COLO829 (cell line): ENCODE measurements at regions not wholly inside any gene's neighbourhood (a gene's known extent, or its start where the extent isn't known, plus 50 kb on each side); places are given as distances from the start of the nearest gene placed in this dataset.

Experiments
- DNase-seq: peaks from one replicate; pipeline ENCODE4 v3.0.0; 2012; ENCODE audit warnings: low spot score

- no peak for DNase-seq
Observed at GRCh38 chr5:98065261-98065909, 708.1 kb upstream of the RGMB start.

DNA sequence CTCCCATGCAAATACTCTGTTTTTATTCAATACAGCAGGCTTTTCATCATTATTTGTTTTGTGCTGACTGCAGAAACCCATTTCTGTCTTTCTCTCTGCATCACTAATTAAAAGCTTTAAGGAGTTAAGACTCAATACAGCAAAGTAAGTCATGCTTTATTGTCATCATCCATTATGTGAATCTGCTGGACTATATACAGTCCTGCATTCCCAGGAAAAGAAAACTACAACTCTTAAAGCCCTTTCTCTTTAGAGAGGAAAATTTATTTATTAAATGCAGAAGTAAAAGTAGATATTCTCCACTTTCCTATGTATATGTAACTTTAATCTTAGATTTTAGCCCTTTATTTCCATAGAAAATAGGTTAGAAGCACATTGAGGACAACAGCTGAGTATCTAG, 706.6 kb upstream of the RGMB start:
- DNase-seq: no peak

- DNase-seq: peak; percentile 0
Observed at GRCh38 chr5:98069876-98070512, 703.5 kb upstream of the RGMB start.

GRCh38 chr5:98072921-98073320, 700.5 kb upstream of the RGMB start:
- DNase-seq: no peak

GRCh38 chr5:98076501-98076900, 697.0 kb upstream of the RGMB start:
- DNase-seq: no peak

DNA sequence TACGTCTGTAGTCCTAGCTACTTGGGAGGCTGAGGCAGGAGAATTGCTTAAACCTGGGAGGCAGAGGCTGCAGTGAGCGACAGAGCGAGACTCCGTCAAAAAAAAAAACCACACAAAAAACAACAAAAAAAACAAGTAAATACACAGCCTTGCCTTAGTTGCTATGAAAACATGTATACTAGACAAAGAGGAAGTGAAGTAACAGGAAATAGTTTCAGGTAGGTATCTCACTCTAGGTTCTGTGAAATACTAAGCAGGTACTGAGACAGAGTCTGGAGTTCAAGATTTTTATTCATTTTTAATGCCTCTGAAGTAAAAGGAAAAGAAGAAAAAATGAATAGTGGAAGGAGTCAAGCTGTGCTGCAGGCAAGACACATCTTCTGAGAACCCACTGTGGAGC, 687.9 kb upstream of the RGMB start:
- no peak for DNase-seq

- no peak for DNase-seq
Observed at GRCh38 chr5:98095072-98095471, 678.4 kb upstream of the RGMB start.

DNA sequence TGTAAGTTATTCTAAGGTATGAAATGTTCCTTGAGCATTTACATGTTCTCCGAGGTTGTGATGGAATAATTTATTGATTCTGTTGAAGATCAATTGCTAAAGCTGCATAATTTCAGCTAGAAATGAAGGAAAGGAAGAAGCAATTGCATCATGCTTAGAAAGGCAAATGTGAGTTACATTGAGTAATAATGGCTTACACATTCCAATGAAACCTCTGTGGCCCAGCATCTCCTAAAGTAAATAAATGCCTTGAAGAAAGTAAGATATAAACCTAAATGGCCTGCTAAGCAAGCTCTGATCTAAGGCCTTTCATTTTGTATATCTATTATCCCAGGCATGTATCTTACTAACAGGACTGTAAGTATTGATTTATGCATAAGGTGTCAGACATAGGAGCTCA, 677.3 kb upstream of the RGMB start:
- DNase-seq: no peak

DNA sequence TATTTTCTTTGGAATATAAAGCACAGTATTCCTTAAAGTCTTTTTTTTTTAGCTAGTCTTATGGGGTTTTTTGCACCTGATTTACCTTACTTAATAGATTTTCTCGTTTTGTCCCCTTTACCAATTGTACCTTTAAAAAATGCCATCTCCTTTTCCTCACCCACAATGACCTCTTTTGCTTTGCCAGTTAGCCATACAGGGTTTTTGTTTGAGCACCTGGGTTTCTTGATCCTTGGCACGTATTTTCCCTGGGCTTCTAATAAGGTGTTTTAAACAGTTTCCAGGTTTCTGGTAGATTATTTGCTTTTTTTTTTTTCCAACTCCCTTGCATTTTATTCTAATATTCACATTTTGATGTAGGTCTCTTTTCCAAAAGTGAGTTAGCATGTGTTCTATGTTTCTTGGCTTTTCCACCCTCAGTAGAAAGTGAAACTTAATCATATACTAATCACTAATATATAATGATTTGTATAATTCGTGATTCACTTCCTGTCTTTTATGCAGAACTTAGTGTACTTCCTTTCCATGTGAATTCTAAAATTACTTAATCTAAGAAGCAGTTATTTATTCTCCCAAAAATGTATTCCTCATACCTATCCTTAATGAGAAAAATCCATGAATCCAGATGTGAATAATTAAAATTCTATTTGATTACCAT, 673.9 kb upstream of the RGMB start:
- DNase-seq: no peak

- DNase-seq: no peak
Observed at GRCh38 chr5:98101131-98101530, 672.3 kb upstream of the RGMB start.

DNA sequence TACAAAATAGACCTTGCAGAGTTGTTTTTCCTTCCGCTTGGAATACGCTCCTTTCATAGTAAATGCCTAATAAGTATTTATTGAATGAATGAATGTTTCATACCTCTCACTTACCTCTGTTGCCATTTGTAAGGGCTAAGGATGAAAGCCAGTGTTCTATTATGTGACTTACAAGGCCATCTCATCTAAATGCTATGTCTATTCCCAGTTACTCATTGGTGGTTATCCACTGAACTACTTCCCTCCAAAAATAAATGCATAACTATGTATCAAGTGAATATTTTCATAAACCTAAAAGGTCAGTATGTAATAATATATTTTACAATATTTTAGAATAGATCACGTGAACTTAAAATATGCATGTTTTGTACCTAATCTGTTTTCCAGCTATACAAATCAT, 670.5 kb upstream of the RGMB start:
- DNase-seq: no peak

GRCh38 chr5:98103807-98104206, 669.7 kb upstream of the RGMB start:
- no peak for DNase-seq

GRCh38 chr5:98104454-98105188, 668.8 kb upstream of the RGMB start:
- no peak for DNase-seq

GRCh38 chr5:98105681-98106080, 667.8 kb upstream of the RGMB start:
- DNase-seq: no peak

DNA sequence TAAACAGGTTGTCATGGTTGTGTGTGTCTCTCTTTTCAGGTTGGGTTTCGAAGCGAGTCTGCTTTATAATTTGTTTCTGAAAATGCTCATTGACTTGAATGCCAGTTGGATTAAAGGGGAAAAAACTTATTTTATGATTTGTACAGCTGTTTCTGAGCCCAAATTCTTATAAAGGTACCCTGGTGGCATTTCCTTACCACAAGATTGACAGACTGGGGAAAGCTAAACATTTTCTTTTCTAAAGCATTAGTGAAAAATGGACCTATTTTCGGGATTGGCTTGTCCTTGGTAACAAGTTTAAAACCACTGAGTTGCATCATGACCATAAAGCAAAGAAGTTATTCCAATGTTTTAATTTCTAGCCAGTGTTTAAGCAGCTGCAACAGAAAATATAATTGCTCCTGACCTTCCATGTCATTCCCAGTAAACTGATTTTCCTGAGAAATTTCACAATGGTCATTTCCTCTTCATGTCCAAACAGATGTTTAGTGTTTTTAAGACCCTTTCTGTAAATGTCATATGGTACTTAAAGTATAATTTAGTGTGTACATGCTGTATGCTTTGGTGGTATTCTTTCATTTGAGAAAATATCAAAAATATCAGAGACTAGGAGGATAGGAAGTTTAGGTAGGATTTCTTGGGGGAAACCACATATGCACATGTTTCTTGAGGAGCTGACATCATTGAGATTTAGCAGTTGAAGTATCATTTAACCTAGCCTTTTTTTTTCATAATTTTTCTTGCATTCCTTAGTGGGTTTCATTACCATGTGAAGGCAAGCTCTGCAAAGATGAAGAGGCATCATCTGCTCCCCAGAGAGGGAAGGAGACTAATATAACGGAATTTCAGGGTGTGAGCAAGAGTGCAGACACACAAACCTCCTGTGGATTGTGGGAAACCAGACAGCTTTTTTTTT, 667.1 kb upstream of the RGMB start:
- no peak for DNase-seq

GRCh38 chr5:98108497-98108896, 665.0 kb upstream of the RGMB start:
- peak; percentile 44 for DNase-seq

GRCh38 chr5:98109561-98110006, 663.9 kb upstream of the RGMB start:
- DNase-seq: no peak

- no peak for DNase-seq
Observed at GRCh38 chr5:98110282-98110691, 663.2 kb upstream of the RGMB start.

- no peak for DNase-seq
Observed at GRCh38 chr5:98110791-98111190, 662.7 kb upstream of the RGMB start.

- no peak for DNase-seq
Observed at GRCh38 chr5:98111686-98112085, 661.8 kb upstream of the RGMB start.

- no peak for DNase-seq
Observed at GRCh38 chr5:98121036-98121936, 652.2 kb upstream of the RGMB start.
